HCT116 (cell line): ENCODE measurements at regions not wholly inside any gene's neighbourhood (a gene's known extent, or its start where the extent isn't known, plus 50 kb on each side); places are given as distances from the start of the nearest gene placed in this dataset.

Source experiments
- ATAC-seq: fragments of 200-7000 bp; cut with Tn5 transposase; 2 replicates; pipeline ENCODE4 v1.9.1; 2020; ENCODE audit warnings: mild to moderate bottlenecking, moderate library complexity
- BruUV-seq: library from RNA; stranded (reverse); fragments of 400-500 nt; replicated peaks from 2 replicates; lab custom pipeline; 2021; lab: Mats Ljungman, UMichigan
- CTCF ChIA-PET: fragments of 300-600 bp; sonication (Branson Sonifier 250); formaldehyde crosslinking; loops from one replicate; lab custom pipeline; 2021; ENCODE audit warnings: antibody characterized with exemption; lab: Charles Lee
- POLR2A ChIA-PET: fragments of 300-600, 350-600 bp; sonication (Branson Sonifier 250); formaldehyde crosslinking; loops from one replicate; lab custom pipeline; 2021; ENCODE audit warnings: antibody characterized with exemption; lab: Charles Lee
- RAD21 ChIA-PET, 2 experiments: fragments of 300-600 bp; sonication (Branson Sonifier 250); formaldehyde crosslinking; loops; one replicate each; lab custom pipeline; 2023; ENCODE audit warnings: low total read pairs in 2 of 2; ENCODE audit not compliant: uncharacterized antibody in 2 of 2, unreplicated experiment in 2 of 2, low non-redundant PET in 1 of 2; lab: Charles Lee
- DNase-seq: peaks from one replicate; pipeline ENCODE4 v3.0.0-alpha.2; 2010; ENCODE audit warnings: low read depth, low spot score
- H2AFZ ChIP-seq: fragments of 200-600 bp; shearing (Covaris generic), sonication (generic); 2 replicates; pipeline ENCODE4 v1.6.1; 2017; ENCODE audit warnings: low read depth, mixed run types, mixed read lengths, antibody characterized with exemption, low read length; ENCODE audit not compliant: poor library complexity, severe bottlenecking
- H3K27ac ChIP-seq: 2 replicates; pipeline ENCODE4 v1.5.1; 2012; ENCODE audit warnings: low read depth, low read length
- H3K27me3 ChIP-seq: fragments of 200-600 bp; sonication (generic); 2 replicates; pipeline ENCODE4 v1.6.1; 2016; ENCODE audit warnings: mixed run types, low read length, mixed read lengths; ENCODE audit not compliant: insufficient read depth
- H3K36me3 ChIP-seq, 2 experiments: fragments of 200-500 bp in 1 of 2; fragments of 200-600 bp in 1 of 2; sonication (Bioruptor generic) in 1 of 2; sonication (generic) in 1 of 2; 2 replicates each; pipeline versions ENCODE4 v1.5.1 to v1.6.1; 2014 to 2016; ENCODE audit warnings: low read length in 2 of 2, inconsistent platforms in 1 of 2, mixed read lengths in 1 of 2, mixed run types in 1 of 2; ENCODE audit not compliant: insufficient read depth in 2 of 2, control insufficient read depth in 1 of 2
- H3K4me1 ChIP-seq, 2 experiments: fragments of 200-600 bp in 1 of 2; sonication (generic) in 1 of 2; 2 replicates each; pipeline versions ENCODE4 v1.5.1 to v1.6.1; 2012 to 2017; ENCODE audit warnings: low read length in 2 of 2, inconsistent platforms in 1 of 2, mild to moderate bottlenecking in 1 of 2, mixed read lengths in 1 of 2, mixed run types in 1 of 2, moderate library complexity in 1 of 2; ENCODE audit not compliant: insufficient read depth in 2 of 2, control insufficient read depth in 1 of 2
- H3K4me2 ChIP-seq: fragments of 200-600 bp; sonication (generic); 2 replicates; pipeline ENCODE4 v1.6.1; 2017; ENCODE audit warnings: mixed run types, low read length, mixed read lengths
- H3K4me3 ChIP-seq, 2 experiments: fragments of 200-600 bp in 1 of 2; sonication (generic) in 1 of 2; replicated peaks in 1 of 2; 2 replicates each; pipeline ENCODE4 v1.5.1; 2011 to 2016; ENCODE audit warnings: low read length in 2 of 2, control low read depth in 1 of 2, low read depth in 1 of 2, mild to moderate bottlenecking in 1 of 2, mixed read lengths in 1 of 2, mixed run types in 1 of 2
- H3K79me2 ChIP-seq: fragments of 200-600 bp; sonication (generic); 2 replicates; pipeline ENCODE4 v1.6.1; 2017; ENCODE audit warnings: mild to moderate bottlenecking, mixed run types, low read length, moderate library complexity, mixed read lengths; ENCODE audit not compliant: insufficient read depth
- H3K9ac ChIP-seq: fragments of 200-600 bp; sonication (generic); 2 replicates; pipeline ENCODE4 v1.6.1; 2016; ENCODE audit warnings: low read length, mixed read lengths
- H3K9me2 ChIP-seq: fragments of 200-600 bp; sonication (generic), shearing (Covaris generic); 2 replicates; pipeline ENCODE4 v1.6.1; 2017; ENCODE audit warnings: mixed run types, mild to moderate bottlenecking, moderate library complexity; ENCODE audit not compliant: insufficient read depth
- H3K9me3 ChIP-seq, 2 experiments: fragments of 200-500 bp in 1 of 2; fragments of 200-600 bp in 1 of 2; sonication (Bioruptor generic) in 1 of 2; sonication (generic) in 1 of 2; 2 replicates each; pipeline ENCODE4 v1.6.1; 2014 to 2017; ENCODE audit warnings: low read length in 2 of 2, mixed read lengths in 2 of 2, inconsistent platforms in 1 of 2, low read depth in 1 of 2, mild to moderate bottlenecking in 1 of 2, mixed run types in 1 of 2, moderate library complexity in 1 of 2; ENCODE audit not compliant: control insufficient read depth in 1 of 2, insufficient read depth in 1 of 2
- H4K20me1 ChIP-seq: fragments of 200-600 bp; sonication (generic), shearing (Covaris generic); 2 replicates; pipeline ENCODE4 v1.6.1; 2017; ENCODE audit warnings: mixed run types, mild to moderate bottlenecking, moderate library complexity; ENCODE audit not compliant: insufficient read depth
- CBX3 ChIP-seq: IDR thresholded peaks from 2 replicates; pipeline ENCODE4 v1.6.1; 2012; ENCODE audit warnings: low read depth
- CEBPB ChIP-seq: IDR thresholded peaks from 2 replicates; pipeline ENCODE4 v1.6.1; 2012; ENCODE audit warnings: low read depth
- EGR1 ChIP-seq: IDR thresholded peaks from 2 replicates; pipeline ENCODE4 v1.6.1; 2012; ENCODE audit warnings: low read depth
- ELF1 ChIP-seq: IDR thresholded peaks from 2 replicates; pipeline ENCODE4 v1.6.1; 2012; ENCODE audit warnings: low read depth, borderline replicate concordance
- EZH2 ChIP-seq: fragments of 200-600 bp; sonication (generic); IDR thresholded peaks from 2 replicates; pipeline ENCODE4 v1.6.1; 2017; ENCODE audit warnings: antibody characterized with exemption, mixed run types
- EZH2phosphoT487 ChIP-seq: fragments of 200-600 bp; IDR thresholded peaks from 2 replicates; pipeline ENCODE4 v1.6.1; 2018; ENCODE audit warnings: antibody characterized with exemption, borderline replicate concordance
- JUND ChIP-seq: IDR thresholded peaks from 2 replicates; pipeline ENCODE4 v1.6.1; 2012
- POLR2A ChIP-seq: IDR thresholded peaks from 2 replicates; pipeline ENCODE4 v1.7.0; 2011; ENCODE audit warnings: borderline replicate concordance; ENCODE audit not compliant: insufficient read depth, insufficient read length; ENCODE audit errors: extremely low read depth
- POLR2AphosphoS5 ChIP-seq: IDR thresholded peaks from 2 replicates; pipeline ENCODE4 v1.6.1; 2011; ENCODE audit warnings: mild to moderate bottlenecking, low read depth, low read length, moderate library complexity
- RAD21 ChIP-seq: IDR thresholded peaks from 2 replicates; pipeline ENCODE4 v1.6.1; 2012; ENCODE audit warnings: low read depth, mild to moderate bottlenecking
- SIN3A ChIP-seq: IDR thresholded peaks from 2 replicates; pipeline ENCODE4 v1.6.1; 2012; ENCODE audit warnings: low read depth
- SP1 ChIP-seq: IDR thresholded peaks from 2 replicates; pipeline ENCODE4 v1.6.1; 2012; ENCODE audit warnings: low read depth
- SRF ChIP-seq: IDR thresholded peaks from 2 replicates; pipeline ENCODE4 v1.6.1; 2012; ENCODE audit warnings: low read depth
- TCF7L2 ChIP-seq: IDR thresholded peaks from 2 replicates; pipeline ENCODE4 v1.7.0; 2011; ENCODE audit warnings: borderline replicate concordance, inconsistent platforms; ENCODE audit not compliant: insufficient read depth, insufficient read length; ENCODE audit errors: extremely low read depth
- YY1 ChIP-seq: IDR thresholded peaks from 2 replicates; pipeline ENCODE4 v1.6.1; 2011; ENCODE audit warnings: low read length, low read depth, moderate library complexity, mild to moderate bottlenecking; ENCODE audit not compliant: insufficient replicate concordance; ENCODE audit errors: extremely low read depth
- ZFX ChIP-seq: fragments of 450-650 bp; IDR thresholded peaks from 2 replicates; pipeline ENCODE4 v1.6.1; 2017
- ZNF274 ChIP-seq: fragments of 200-500 bp; sonication (Bioruptor generic); IDR thresholded peaks from 2 replicates; pipeline ENCODE4 v1.6.1; 2014; ENCODE audit warnings: mild to moderate bottlenecking, low read depth, low read length, inconsistent platforms
- intact Hi-C: fragments of 100-400 bp; cut with micrococcal nuclease; formaldehyde crosslinking; loops from 2 replicates; pipeline ENCODE4 v1.10.0; 2022
- TF ChIP-seq, protein P1 (sequence below), 3 experiments: fragments of 200-600 bp in 1 of 3; sonication (generic) in 1 of 3; IDR thresholded peaks in 2 of 3; conservative IDR thresholded peaks in 1 of 3; 2 replicates each; pipeline ENCODE4 v1.5.1; 2012 to 2017; ENCODE audit warnings: low read depth in 2 of 3, low read length in 2 of 3, antibody characterized with exemption in 1 of 3, borderline replicate concordance in 1 of 3, control low read depth in 1 of 3, mild to moderate bottlenecking in 1 of 3, mixed read lengths in 1 of 3, mixed run types in 1 of 3, moderate library complexity in 1 of 3; ENCODE audit not compliant: insufficient read depth in 1 of 3
- TF ChIP-seq, protein P2 (sequence below): IDR thresholded peaks from 2 replicates; pipeline ENCODE4 v1.6.1; 2012

- Histone ChIP-seq H3K4me3 (no peak overlapping the region), H3K9ac (no peak overlapping the region), H3K4me1 (no peaks in the 10 kb centered on the region), H3K27ac (no peak overlapping the region), H2AFZ (no peak overlapping the region), H3K9me2 (no peaks in the 10 kb centered on the region), H3K9me3 (no peaks in the 10 kb centered on the region), H3K79me2 (no peaks in the 10 kb centered on the region), H4K20me1 (no peaks in the 10 kb centered on the region), H3K36me3 (no peaks in the 10 kb centered on the region), H3K27me3 (peaks cover 39% of the 10 kb centered on the region), H3K4me2 (no peak overlapping the region)
- intact Hi-C loops: loop anchor here (2.0 kb wide), 1 partner anchor 266 kb away; no protein-coding TSS in a partner anchor
- RAD21 ChIA-PET: interaction anchor here in 1 of 2 experiments (0.6 kb wide), 1 partner anchor 150 kb away, joined by 3 read pairs; no protein-coding TSS in a partner anchor
- DNase-seq: peak; percentile 8
- peak; percentile 50 for ATAC-seq
- POLR2A ChIA-PET: no interaction called here
- no TSS peak for BruUV-seq
- CTCF ChIA-PET: interaction anchor here (1.1 kb wide), 1 partner anchor 269 kb away, joined by 5 read pairs; no protein-coding TSS in a partner anchor
- TF ChIP-seq CEBPB (no peak), POLR2A (no peak), CBX3 (no peak), SP1 (no peak), SIN3A (no peak), RAD21 (peak; percentile 48; the same call in 1 of the 2 replicates), SRF (no peak)
- TF ChIP-seq, protein P1, sequence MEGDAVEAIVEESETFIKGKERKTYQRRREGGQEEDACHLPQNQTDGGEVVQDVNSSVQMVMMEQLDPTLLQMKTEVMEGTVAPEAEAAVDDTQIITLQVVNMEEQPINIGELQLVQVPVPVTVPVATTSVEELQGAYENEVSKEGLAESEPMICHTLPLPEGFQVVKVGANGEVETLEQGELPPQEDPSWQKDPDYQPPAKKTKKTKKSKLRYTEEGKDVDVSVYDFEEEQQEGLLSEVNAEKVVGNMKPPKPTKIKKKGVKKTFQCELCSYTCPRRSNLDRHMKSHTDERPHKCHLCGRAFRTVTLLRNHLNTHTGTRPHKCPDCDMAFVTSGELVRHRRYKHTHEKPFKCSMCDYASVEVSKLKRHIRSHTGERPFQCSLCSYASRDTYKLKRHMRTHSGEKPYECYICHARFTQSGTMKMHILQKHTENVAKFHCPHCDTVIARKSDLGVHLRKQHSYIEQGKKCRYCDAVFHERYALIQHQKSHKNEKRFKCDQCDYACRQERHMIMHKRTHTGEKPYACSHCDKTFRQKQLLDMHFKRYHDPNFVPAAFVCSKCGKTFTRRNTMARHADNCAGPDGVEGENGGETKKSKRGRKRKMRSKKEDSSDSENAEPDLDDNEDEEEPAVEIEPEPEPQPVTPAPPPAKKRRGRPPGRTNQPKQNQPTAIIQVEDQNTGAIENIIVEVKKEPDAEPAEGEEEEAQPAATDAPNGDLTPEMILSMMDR (IDR thresholded peaks at IDR 0.05 in 2 of 3, conservative IDR thresholded peaks at IDR 0.05 in 1 of 3; ENCODE audit: borderline replicate concordance in 1 of 3, insufficient read depth in 1 of 3, low read depth in 2 of 3, low read length in 2 of 3): peak; percentile 23 to 49 (median 29); a peak in 3 of 6 replicates
- TF ChIP-seq, protein P2, sequence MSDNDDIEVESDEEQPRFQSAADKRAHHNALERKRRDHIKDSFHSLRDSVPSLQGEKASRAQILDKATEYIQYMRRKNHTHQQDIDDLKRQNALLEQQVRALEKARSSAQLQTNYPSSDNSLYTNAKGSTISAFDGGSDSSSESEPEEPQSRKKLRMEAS: no peak
Observed at GRCh38 chr12:113647048-113647447, 175.4 kb upstream of the LHX5 start.

DNA sequence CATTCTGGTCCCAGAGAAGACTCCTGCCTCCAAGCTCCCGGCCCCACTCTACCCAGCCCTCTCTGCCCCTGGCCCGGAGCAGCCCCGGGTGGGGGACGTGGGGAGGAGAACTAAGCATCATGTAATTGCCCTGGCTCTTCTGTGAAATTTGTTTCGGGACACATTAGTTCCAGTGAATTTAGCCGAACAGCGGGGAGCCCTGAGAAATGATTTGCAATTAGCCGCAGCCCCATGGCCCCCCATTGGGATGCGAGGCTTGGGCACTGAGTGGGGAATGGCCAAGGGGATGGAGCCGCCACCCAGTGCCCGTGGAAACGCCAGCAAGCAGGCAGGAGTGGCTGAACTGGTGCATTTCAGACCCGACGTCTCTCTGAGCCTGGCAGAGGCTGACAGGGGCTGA is 173.9 kb upstream of the LHX5 start:
- TF ChIP-seq POLR2A (no peak), EZH2 (no peak), YY1 (no peak), ZFX (no peak), EZH2phosphoT487 (no peak), TCF7L2 (no peak), ZNF274 (no peak), EGR1 (no peak), JUND (no peak), SP1 (no peak), SRF (no peak), ELF1 (no peak), POLR2AphosphoS5 (no peak)
- TF ChIP-seq, protein P2: no peak
- H3K27me3 ChIP-seq: peaks cover 30% of the 10 kb centered on the region
- H3K9me3 ChIP-seq: no peaks in the 10 kb centered on the region
- H3K9ac ChIP-seq: no peak overlapping the region
- intact Hi-C loops: loop anchor here (2.0 kb wide), 1 partner anchor 267 kb away; no protein-coding TSS in a partner anchor
- DNase-seq (no peak), ATAC-seq (no peak)
- no peak overlapping the region for H3K4me3 ChIP-seq
- H3K36me3 ChIP-seq: no peaks in the 10 kb centered on the region
- H4K20me1 ChIP-seq: no peaks in the 10 kb centered on the region
- no peaks in the 10 kb centered on the region for H3K79me2 ChIP-seq
- H3K4me1 ChIP-seq: no peaks in the 10 kb centered on the region
- ChIA-PET POLR2A (no interaction called here), CTCF (no interaction called here), RAD21 (no interaction called here)
- no peaks in the 10 kb centered on the region for H3K9me2 ChIP-seq
- BruUV-seq: no TSS peak
- H3K4me2 ChIP-seq: no peak overlapping the region
- H3K27ac ChIP-seq: no peak overlapping the region
- no peak overlapping the region for H2AFZ ChIP-seq
